Stimulated activated CD4-positive, alpha-beta T cell treated with anti-CD3 and anti-CD28 coated beads, Interleukin-12 subunit alpha, Interleukin-12 subunit beta, amount 100 ng/mL, for 48 hours (primary cell): ENCODE measurements at regions not wholly inside any gene's neighbourhood (a gene's known extent, or its start where the extent isn't known, plus 50 kb on each side); places are given as distances from the start of the nearest gene placed in this dataset.

Experiments used
- DNase-seq, 3 donors: peaks; one replicate each; pipeline ENCODE4 v3.0.0-alpha.2; 2020; ENCODE audit warnings: low read depth in 2 of 3, low spot score in 1 of 3

DNA sequence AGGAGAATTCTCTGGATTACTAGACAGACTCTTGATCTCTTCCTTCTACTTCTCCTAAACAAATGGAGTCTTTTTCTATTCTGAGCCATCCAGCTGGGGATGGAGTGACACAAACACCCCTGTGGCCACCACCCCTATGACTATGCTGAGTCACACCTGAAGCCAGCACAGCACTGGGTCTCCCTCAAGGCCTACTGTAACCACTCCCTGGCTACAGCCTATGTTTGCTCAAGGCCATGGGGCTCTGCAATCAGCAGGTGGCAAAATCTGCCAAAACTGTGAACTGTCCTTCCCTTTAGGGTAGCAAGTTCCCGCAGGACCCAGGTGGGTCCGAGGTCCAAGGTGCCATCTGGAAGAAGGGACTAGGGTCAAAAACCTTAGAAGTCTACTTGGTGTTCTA, 132.3 kb downstream of the TINAG start:
- DNase-seq, result no peak

DNA sequence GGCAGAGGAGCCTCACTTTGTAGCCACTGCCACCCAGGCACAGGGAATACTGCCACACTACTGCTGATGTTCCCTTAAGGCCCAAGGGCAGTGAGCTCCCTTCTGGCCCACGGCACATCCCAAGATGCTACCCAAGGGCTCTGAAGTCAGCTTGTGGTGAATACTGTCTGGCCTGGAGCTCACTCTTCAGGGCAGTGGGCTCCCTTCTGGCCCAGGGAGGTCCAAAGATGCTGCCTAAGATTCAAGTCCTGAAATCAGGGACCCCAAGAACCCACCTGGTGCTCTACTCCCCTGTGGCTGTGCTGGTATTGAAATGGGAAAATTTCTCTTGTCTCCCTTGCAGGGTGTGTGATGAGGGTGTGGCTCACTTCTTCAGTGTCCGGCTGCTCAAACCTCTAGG, 132.8 kb downstream of the TINAG start:
- DNase-seq, result no peak

DNA sequence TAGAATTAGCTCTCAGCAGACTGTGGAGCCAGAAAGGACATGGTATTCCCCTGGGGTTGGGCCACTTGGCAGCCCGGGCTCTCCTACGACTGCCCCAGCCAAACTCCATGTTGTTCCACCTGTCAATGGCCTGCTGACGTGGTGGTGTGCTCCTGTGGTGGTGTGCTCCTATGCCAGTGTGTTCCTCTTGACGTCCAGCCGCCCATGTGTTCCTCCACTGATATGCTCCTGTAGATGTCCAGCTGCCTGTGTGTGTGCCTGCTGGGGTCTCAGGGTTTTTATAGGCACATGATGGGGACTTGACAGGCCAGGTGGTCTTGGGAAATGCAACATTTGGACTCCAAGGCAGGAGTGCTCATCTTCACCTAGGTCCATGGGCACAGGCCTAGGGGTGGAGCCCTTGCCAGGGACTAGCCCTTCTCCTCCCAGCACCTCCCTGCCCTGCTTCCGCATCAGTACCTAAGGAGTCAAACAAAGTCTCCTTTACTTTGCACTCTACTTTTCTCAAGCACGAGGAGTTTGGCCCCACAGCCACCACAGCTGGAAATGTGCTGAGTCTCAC, 133.5 kb downstream of the TINAG start:
- DNase-seq, result no peak

DNA sequence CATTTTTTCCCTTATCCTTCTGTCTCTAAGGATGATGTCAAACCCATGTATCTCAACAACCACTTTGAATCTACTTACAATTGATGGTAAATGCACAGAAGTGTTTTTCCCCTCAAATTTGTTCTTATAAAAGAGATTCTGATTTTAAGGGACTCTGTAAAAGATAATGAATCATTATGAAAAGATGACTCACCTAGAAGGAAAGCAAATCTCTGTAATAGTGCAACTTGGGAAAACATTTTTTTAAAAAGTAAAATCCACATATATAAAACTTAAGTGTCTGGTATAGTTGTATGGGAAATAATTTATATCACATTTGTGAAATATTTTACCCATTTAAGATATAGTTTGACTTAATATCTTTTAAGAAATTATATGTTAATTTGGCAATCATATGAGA, 137.0 kb downstream of the TINAG start:
- no peak for DNase-seq

DNA sequence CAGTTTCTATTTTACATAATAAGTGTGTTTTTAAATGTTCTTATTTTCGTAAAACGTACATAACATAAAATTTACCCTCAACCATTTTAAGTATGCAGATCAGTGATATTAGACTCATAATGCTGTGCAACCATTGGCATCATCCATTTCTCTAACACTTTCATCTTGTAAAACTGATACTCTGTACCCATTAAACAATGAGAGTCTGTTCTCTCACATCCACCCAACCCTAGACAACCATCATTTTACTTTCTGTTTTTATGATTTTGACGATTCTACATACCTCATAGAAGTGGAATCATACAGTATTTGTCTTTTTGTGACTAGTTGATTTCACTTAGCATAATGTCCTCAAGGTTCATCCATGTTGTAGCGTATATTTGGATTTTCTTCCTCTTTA, 140.4 kb downstream of the TINAG start:
- DNase-seq, result no peak

DNA sequence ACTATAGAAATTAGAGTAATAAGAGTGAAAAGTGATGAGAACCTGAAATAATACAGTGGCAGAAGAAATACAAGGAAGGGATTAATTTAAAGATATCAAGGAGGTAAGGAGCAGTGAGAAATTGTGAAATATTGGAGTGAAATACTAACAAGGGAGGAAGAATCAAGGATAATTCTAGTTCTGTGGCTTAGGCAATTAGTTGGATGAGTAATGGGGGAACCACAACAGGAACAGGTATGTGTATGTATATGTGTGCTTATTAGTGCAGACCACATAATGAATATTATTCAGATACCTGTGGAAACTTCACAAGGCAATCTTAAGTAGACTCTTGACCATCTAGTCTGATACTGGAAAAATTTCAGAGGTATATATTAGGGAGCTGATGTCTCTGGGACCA, 143.3 kb downstream of the TINAG start:
- DNase-seq, result no peak

DNA sequence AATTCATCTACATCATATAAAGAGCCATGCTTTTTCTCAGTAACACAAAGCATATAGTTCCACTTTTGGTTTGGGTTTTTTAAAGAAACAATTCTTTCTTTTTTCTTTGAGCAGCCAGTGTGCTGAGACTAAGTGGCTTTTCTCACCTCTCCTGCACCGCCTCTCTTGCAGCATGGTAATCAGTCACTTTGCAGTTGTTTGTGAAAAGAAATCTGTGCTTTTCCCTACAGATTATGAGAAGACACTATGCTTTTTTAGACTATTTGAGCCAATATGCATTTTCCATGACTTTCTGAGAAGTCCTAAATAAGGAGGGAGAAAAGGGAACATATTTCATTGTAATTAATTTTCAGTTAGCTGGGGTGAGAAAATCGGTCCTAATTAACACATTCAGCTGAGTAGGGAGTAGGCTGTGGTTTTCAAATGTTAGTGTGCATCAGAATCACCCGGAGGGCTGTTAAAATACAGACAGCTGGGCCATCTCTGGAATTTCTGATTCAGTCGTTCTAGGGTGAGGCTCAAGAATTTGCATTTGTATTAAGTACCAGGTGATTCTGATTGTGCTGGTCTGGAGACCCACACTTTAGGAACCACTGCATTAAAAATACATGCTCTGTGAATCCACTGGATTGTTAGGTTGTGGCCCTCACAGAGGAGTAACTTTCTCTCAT, 155.2 kb downstream of the TINAG start:
- no peak for DNase-seq

DNA sequence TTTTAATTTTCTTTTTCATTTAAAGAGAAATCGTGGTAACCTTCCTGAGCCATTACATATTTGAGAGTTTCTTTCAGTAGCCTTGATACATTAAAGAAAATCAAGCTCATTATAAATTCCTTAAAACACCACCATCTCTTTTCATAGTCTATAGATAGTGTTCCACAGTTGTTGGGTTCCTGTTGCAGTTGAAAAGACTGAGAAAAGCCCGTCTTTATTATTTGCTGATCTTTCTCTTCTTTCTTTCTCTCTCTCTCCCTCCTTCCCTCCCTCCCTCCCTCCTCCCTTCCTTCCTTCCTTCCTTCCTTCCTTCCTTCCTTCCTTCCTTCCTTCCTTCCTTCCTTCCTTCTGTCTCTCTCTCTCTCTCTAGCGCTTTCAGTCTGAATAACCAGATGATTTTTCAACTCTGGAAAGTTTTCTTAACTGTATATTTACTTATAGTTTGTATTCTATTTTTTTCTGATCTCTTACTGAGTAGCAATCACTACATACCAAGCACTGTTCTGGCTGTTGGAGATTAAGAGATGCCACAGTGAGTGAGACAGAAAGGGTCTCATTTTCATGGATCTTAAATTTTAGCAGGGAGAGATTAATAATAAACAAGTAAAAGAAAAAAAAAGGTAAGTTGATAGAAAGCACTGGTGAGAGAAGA, 157.5 kb downstream of the TINAG start:
- DNase-seq, result no peak

DNA sequence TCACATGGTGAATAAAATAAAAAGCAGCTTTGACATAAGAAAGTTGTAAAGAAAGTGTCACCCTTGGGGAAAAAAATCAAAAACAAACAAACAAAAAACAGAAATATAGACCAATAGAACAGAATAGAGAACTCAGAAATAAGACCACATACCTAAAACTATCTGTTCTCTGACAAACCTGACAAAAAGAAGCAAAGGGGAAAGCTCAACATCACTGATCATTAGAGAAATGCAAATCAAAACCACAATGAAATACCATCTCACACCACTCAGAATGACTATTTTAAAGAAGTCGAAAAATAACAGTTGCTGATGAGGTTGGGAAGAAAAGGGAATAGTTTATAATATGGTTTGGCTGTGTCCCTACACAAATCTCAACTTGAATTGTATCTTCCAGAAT, 159.1 kb downstream of the TINAG start:
- DNase-seq, result no peak

DNA sequence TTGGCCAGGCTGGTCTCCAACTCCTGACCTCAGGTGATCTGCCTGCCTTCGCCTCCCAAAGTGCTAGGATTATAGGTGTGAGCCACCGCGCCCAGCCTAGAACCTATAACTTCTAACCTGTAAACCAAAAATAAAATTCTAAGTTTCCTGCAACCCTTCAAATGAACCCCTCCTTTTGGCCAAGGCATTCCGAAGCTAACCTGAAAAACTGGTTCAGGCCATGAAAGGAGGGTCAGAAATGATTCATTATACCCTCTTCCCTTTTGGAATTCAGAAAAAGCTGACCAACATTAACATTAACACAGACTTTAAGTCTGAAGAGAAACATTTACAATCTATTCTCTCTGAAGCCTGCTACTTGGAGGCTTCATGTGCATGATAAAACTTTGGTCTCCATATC, 165.1 kb downstream of the TINAG start:
- no peak for DNase-seq

DNA sequence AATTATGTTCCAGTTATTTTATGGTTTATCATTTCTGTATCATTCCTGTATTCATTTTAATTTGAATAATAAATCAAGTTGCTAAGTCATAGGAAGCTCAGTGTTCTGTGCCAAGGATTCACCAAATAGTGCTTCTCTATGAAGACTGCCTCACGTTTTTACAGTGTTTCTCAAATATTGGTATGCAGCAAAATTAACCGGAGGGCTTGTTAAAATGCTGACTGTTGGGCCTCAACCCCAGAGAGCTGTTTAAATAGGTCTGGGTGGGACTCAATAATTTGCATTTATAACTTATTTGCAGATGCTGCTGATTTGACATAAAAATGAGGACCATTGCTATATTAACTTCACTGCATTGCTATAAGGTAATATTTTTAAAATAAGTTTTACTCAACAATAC, 166.7 kb downstream of the TINAG start:
- no peak for DNase-seq

DNA sequence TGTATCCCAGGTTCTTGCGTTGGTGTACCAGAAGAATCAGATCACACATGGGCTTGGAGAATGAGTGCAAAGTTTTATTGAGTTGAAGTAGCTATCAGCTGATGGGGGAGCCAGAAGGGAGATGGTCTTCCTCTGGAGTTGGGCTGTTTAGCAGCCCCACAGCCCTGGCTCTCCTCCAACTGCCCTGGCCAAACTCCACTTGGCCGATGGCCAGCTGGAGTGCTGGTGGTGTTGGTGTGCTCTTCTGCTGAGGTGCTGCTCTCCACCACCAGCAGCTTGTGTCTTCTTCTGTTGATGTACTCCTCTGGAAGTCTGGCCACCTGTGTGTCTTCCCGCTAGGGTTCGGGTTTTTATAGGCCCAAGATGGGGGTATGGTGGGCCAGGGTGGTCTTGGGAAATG, 172.8 kb downstream of the TINAG start:
- DNase-seq, result no peak

DNA sequence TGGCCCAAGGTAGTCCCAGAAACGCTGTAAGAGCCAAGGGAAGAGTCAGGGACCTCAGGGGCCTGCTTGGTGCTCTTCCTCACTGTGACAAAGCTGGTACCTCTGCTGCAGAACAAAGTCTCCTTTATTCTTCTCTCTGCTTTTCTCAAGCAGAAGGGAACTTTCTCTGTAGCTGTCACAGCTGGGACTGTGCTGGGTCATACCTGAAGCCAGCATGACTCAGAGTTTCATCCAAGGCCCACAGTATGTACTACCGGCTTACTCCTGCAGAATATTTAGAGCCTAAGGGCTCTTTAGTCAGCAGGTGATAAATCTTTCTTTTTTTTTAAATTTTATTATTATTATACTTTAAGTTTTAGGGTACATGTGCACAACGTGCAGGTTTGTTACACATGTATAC, 183.2 kb downstream of the TINAG start:
- no peak for DNase-seq

DNA sequence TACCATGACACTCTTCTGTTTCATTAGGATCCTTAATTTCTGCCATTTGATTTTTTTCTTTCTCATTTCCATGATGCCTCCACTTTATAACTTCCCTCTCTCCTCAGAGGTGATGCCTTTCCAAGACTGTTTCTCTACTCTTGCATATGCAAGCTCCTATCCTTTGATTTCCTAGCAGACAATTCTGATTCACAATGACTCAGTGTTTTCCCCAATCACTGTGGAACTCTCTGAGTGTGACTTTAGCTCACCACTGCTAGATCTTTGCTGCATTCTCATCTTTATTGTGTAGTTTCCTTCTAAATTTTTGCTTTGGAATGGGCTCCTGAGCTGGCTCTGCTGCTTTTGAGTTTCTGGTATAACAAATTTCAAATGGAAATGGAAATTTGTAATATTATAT, 184.9 kb downstream of the TINAG start:
- DNase-seq, result no peak

DNA sequence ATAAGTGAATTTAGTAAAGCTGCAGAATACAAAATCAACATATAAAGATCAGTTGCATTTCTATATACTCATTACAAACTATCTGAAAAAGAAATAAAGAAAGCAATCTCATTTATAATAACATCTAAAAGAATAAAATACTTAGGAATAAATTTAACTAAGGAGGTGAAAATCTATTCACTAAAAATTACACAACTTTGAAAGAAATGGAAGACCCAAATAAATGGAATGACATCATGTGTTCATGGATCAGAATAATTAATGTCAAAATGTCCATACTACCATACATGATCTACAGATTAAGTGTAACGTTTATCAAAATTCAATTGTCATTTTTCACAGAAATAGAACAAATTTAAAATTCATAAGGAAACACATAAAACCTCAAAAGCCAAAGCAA, 194.9 kb downstream of the TINAG start:
- DNase-seq, result no peak

DNA sequence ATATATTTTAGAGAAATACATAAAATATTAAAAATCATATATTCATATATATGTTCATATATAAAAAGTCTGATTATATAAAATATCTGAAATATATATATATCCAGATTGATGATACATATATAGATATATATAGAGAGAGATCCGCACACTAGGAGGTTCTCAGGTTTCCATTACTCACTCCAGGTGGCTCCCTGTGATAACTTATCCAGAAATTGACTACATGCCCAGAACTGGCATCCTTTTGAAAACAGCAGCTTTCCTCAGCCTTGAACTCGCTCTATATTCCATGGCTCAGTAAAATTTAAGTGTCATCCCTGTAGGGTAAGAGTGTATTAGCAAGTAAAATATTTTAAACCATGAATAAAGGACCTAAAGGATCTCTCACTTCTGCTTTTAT, 206.8 kb downstream of the TINAG start:
- DNase-seq, result no peak

DNA sequence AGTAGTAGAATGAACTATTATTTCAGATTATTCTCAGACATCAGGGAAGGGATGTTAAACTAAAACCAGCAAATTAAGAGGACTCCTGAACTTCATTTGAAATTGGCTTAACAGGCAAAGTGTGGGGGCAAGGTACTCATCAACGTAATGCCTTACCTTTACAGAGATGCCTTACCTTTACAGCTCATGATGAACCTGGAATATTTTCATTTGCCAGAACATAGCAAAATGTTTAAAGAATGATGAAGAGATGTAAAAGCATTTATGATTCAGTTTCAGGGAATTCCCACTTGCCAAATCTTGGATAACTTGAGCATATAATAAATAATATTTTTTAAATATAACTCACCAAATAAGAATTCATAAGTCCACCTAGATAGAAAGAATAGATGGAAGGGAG, 207.5 kb downstream of the TINAG start:
- no peak for DNase-seq

DNA sequence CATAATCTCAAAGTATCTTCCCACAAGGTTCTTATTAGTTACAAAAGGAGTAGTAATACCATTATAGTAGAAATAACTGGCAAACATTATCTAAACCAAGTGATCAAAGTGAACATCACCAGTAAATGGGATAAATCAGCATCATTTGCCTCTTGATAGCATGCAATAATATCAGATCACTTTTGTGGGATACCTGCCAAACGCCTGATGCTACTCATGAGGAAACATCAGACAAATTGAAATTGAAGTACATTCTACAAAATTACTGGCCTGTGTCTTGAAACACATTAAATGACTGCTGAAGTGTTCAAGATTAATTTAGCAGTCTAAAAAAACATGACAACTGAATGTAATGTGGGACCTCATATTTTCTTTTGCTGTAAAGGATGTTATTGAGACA, 208.1 kb downstream of the TINAG start:
- no peak for DNase-seq

DNA sequence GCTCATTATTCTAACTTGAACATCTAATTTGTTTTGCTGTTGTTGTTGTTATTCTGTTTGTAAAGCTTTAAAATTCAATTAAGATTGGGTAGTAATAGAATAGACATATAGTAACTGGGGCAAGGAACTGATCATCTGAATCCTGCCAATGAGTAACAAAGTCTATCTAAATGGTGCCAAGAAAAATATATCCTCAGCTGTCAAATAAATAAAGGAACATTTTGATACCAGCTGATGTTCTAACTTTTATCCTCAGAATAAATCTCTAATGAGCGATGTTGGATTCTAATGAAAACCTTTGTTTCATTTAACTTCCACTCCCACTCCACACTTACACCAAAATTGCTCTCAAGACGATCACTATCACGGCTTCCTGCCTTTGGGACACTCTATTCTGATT, 210.9 kb downstream of the TINAG start:
- DNase-seq, result no peak

DNA sequence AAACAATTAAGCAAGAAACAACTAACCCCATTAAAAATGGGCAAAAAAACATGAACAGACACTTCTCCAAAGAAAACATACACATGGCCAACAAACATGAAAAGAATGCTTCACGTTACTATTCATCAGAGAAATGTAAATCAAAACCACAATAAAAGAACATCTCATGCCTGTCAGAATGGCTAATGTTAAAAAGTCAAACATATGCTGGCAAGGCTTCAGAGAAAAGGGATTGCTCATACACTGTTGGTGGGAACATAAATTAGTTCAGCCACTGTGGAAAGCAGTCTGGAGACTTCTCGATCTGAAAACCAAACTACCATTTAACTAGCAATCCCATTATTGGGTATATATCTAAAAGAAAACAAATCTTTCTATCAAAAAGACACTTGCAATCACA, 217.5 kb downstream of the TINAG start:
- DNase-seq, result no peak

DNA sequence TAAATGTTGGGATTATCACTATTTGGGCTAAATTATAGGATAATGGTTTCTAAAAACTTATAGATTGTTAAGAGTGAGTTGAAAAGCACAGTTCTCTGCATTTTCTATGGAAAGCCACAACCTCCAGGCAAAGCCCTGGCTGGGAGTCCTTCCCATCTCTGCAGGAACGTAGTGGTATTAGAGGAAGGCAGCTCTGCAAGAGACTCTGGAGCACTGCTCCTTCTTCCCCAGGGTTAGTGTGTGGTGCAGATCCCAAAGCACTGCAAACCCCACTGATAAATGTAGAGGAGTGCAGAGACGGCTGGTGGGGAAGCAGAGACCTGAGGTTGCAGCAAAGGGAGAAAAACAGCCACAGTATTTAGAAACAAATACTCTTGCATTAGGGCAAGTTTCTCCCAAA, 225.3 kb downstream of the TINAG start:
- no peak for DNase-seq

DNA sequence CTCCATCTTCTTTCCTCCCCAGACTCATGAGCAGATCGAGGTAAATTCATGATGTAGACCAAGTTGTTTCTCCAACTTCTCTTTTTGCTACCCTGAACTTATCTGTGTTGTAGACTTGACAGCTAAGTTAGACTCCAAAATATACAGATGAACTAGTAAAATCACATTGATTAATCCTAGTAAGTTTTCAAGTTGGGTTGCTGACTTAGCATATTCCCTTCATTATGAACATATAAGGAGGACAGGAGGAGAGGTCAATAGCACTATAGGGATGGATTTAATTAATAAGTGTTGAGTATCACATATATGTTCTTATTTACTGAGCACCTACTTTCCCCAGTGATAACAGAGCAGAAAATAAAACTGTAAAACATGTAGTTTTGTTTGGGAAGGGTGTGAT, 227.3 kb downstream of the TINAG start:
- DNase-seq, result no peak

DNA sequence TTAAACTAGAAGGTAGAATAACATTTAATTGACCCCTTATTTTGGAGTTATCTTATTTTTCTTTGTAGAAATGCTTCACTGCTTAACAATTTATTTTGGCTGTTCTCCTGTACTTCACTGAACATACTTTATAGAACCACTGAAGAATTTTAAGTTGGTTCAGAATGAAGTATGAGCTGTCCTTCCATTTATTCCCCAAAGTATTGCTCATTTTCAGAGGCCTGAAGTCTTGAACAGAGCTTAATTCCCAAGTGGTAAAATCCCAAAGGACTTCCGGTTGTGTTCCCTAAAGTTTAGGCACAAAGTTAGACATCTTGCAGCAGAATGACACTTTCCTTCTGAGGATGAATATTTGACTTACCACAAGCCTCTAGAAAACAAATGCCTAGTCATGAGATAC, 233.3 kb downstream of the TINAG start:
- DNase-seq, result no peak
